ENCODE measurements at regions not wholly inside any gene's neighbourhood (a gene's known extent, or its start where the extent isn't known, plus 50 kb on each side); places are given as distances from the start of the nearest gene placed in this dataset.
"Not testable (repeated sequence)": the region's sequence is repeated elsewhere in the genome, so short reads cannot be mapped to it uniquely, and the experiment has no call there.

DNA sequence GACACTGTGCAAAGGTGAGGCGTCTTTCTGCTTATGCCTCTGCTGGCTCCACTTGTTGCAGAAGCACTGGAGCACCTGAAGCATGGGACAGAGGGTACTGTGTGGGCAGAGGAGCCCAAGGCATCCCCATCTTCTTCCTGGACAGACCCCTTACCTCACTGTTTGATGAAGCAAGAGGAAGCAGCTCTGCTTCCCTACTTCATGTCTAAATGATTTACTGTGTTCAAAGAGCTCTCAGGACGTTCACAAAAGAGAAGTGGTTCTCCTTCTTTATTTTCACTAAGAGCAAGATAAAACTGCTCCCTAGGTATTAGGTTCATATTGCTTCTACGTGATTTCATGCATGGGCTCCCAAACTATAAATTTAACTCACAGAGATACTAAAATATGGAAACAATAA lies 1635.4 kb upstream of the SLC10A2 start:
- DNase-seq (ENCODE audit: low read depth in 2 of 2) = no peak

- DNase-seq (ENCODE audit: low read depth in 2 of 2) = no peak
Measured at GRCh38 chr13:104694397-104694796, 1628.2 kb upstream of the SLC10A2 start.

DNA sequence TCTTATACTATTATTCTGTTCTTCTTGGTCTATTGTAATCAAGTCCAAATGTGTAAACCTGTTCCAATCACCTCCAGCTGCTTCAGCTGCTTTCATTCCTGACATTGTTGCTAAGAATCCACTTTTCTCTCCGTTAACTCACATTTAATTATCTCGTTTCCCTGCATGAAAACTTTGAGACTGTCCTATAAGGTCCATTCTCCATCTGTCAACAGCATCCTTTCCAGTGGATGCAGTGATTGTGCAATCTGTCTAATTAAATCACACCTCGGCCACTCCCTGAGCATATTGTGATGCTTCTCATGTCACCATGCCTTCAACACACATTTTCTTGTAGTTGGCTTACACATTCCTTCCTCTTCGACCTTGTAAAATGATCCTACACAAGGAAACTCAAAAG lies 1626.9 kb upstream of the SLC10A2 start:
- no peak for DNase-seq (ENCODE audit: low read depth in 2 of 2)

GRCh38 chr13:104691767-104692467 lies 1625.7 kb upstream of the SLC10A2 start:
- DNase-seq (ENCODE audit: low read depth in 2 of 2) = no peak

GRCh38 chr13:104686484-104686883 lies 1620.3 kb upstream of the SLC10A2 start:
- DNase-seq (ENCODE audit: low read depth in 2 of 2) = no peak

DNA sequence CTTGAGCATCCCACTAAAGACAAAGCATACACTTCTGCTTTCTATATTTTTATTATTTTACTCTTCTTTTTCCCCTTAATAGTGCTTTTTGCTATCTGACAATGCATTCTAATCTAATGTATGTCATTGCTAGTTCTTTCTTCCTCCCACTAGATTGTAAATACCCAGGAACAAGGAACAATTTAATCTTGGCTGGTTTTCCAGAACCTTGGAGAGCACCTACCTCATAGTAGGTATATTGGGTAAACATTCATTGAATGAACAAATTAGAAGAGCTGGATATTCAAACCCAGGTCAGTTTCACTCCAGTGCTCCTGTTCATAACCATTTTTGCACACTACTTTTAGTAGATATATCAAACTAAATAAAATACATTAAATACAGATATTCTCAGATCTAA lies 1617.6 kb upstream of the SLC10A2 start:
- no peak for DNase-seq (ENCODE audit: low read depth in 2 of 2)

DNA sequence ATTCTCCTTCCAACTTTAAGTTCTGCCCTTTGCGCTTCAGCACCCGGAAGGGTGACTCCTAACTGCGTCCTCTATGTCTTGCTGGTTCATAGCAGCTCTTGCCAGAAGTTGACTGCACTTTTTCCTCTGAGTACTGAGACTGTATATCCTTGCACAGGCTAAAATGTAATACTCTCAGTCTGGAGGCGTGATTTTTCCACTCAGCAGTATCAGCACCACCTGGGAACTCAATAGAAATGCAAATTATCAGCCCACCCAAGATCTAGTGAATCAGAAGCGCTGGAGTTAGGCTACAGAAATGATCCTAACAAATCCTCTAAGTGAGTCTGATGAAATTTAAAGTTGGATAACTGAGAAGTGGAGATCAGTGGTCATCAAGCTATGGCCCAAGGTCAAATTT lies 1611.9 kb upstream of the SLC10A2 start:
- no peak for DNase-seq (ENCODE audit: low read depth in 2 of 2)

DNA sequence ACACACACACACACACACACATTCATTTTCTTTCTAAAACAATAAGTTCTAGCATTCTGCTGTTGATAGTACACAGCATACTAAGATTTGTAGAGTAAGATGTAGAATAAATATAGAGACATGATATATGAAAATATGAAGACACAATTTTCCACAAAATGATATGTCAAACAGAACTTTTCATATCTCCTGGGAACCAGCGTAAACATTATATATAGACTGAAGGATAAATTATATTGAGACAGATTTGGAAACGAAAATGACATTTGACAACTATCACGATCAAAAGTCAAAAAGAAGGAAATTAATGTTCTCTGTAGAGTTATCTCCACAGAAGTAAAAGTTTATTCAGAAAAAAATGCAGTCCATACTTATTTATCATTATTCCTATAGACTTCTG lies 1605.7 kb upstream of the SLC10A2 start:
- DNase-seq (ENCODE audit: low read depth in 2 of 2) = no peak

GRCh38 chr13:104657196-104657595 lies 1591.0 kb upstream of the SLC10A2 start:
- no peak for DNase-seq (ENCODE audit: low read depth in 2 of 2)

- DNase-seq (ENCODE audit: low read depth in 2 of 2) = no peak
Measured at GRCh38 chr13:104650431-104650830, 1584.2 kb upstream of the SLC10A2 start.

GRCh38 chr13:104648291-104648690 lies 1582.1 kb upstream of the SLC10A2 start:
- no peak for DNase-seq (ENCODE audit: low read depth in 2 of 2)

- DNase-seq (ENCODE audit: low read depth in 2 of 2) = no peak
Measured at GRCh38 chr13:104645786-104646185, 1579.6 kb upstream of the SLC10A2 start.

DNA sequence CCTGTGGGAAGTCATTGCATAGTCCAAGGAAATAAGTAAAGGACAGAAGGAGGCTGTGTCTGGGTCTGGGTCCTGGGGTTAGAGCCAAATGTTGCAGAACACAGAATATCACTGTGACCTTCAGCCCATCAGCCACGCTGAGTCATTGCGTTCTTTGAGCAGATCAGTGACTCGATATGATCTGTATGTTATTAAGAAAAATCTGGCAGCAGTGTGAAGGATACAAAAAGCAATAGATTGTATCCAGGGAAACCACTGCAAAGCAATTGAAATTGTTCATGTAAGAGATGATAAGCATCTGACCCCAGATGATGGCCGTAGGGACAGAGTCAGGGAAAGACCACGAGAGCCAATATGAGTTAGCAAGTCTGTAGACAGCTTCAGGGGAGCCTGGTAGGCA lies 1575.1 kb upstream of the SLC10A2 start:
- no peak for DNase-seq (ENCODE audit: low read depth in 2 of 2)

GRCh38 chr13:104635879-104636278 lies 1569.7 kb upstream of the SLC10A2 start:
- no peak for DNase-seq (ENCODE audit: low read depth in 2 of 2)

DNA sequence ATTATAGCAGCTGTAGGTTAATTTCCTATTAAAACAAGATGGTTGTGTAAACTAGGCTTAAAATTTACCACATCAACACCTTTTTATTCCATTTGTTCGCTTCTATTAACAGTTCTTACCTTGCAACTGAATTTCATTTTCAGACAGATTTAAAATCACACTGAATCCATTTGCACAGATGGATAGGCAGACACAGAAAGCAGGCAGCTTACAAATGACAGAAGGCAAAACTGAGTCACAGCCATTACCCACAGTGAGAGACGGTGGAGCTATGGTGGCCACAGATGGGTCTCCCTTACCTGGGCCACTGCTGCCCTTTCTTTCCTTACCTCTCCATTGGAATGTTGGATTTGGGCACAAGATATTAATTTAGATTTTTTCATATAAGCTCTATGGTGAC lies 1567.8 kb upstream of the SLC10A2 start:
- DNase-seq (ENCODE audit: low read depth in 2 of 2) = no peak

DNA sequence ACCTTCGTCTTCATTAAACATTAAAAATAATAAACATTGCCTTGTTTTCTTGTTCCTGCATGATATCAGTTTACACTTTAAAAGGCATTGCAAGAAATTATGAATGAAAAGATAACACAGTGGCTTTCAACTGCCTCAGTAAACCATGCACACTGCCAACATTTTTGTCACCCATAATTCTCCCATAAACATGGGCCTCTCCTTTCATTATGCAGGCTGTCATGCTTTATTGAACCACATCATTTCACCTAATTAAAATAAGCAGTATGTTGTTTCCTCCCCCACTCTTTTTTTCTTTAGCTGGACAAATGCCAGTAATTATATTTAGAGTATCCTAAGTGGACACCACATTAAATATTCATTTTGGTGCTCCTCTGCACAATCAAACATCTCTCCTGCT lies 1566.5 kb upstream of the SLC10A2 start:
- no peak for DNase-seq (ENCODE audit: low read depth in 2 of 2)

GRCh38 chr13:104625201-104625600 lies 1559.0 kb upstream of the SLC10A2 start:
- no peak for DNase-seq (ENCODE audit: low read depth in 2 of 2)

DNA sequence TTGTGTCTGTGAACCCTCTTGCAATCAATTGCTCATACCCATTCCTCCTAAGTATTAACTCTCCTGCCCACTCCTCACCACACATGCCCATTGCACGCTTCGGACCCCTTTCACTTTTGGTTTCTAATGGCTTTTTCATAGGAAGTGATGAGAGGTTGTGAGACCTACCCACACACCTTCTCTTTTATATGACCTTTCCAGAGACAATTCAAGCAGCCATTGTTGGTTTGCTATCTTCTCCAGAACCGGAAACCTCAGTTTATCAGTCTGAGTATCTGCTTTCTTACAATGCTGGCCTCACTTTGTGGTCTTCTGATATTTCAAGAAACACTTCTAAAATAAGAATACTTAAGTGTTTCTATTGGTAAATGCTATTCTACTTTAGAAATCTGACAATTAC lies 1550.8 kb upstream of the SLC10A2 start:
- no peak for DNase-seq (ENCODE audit: low read depth in 2 of 2)

DNA sequence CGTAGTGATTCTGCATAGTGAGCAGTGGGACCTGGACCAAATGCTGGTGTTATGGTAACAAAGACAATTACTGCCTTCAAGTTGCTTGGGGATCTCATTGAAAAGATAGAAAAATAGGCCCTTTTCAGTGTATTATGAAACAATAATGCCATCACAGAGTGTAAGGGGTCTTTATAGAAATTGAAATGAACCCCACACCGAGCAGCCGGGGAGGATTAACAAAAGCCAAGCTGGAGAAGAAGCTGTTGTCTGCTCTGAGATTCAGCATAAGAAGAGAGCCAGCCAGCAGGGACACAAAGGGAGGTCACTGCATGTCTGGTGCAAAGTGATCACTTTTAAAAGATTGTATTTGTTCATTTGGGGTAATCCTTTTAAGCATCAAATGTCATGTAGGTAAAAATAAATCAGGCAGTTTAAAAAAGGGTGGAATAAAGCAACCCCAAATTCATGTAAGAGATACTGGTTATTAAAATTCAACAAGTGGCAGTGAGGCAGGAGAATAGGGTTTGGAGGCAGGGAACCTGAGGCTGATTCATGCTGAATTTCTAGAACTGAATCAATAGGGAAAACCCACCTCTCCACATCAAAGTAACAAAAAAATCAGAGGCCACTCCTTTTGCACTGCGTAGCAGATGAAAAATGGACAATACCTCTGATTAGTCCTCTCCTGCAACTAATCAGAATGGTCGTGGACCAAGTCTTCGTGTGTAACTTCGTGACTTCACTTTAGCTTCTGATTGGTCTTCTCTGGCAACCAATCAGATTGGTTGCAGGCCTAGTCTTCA lies 1548.3 kb upstream of the SLC10A2 start:
- DNase-seq (ENCODE audit: low read depth in 2 of 2) = no peak

DNA sequence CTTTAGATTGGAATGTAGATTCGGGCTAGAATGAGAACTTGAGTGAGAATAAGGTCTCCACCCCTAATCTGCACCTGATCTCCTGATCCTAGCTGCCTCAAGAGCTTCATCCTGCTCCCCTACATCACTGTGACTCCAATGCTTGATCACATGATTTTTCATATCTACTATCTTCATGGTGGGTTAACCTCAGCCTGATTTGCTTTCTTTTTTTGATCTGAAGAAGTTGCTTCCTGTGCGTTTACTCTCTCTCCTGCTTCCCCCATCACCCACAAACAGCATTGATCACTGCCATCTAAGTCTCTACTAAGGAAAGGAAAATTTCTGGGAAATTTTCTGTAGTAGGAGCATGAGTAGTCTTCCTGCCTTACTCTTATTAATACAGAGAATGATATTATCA lies 1542.1 kb upstream of the SLC10A2 start:
- DNase-seq (ENCODE audit: low read depth in 2 of 2) = no peak

GRCh38 chr13:104605435-104605834 lies 1539.2 kb upstream of the SLC10A2 start:
- DNase-seq (ENCODE audit: low read depth in 2 of 2) = not testable (repeated sequence)

- DNase-seq (ENCODE audit: low read depth in 2 of 2) = no peak
Measured at GRCh38 chr13:104597546-104598180, 1531.4 kb upstream of the SLC10A2 start.

GRCh38 chr13:104595511-104595910 lies 1529.3 kb upstream of the SLC10A2 start:
- no peak for DNase-seq (ENCODE audit: low read depth in 2 of 2)
